HL-60 (cell line): ENCODE measurements at regions not wholly inside any gene's neighbourhood (a gene's known extent, or its start where the extent isn't known, plus 50 kb on each side); places are given as distances from the start of the nearest gene placed in this dataset.

ENCODE experiments used
- CTCF ChIP-seq: IDR thresholded peaks from one replicate; pipeline ENCODE4 v1.5.1; 2011; ENCODE audit warnings: low read length, control low read depth, inconsistent platforms; ENCODE audit not compliant: insufficient read depth
- POLR2AphosphoS5 ChIP-seq: IDR thresholded peaks from 2 replicates; pipeline ENCODE4 v1.6.1; 2012; ENCODE audit warnings: low read depth

GRCh38 chr22:27241430-27242321 lies 559.9 kb downstream of the MN1 start:
- TF ChIP-seq CTCF = no peak
- no peak for TF ChIP-seq POLR2AphosphoS5
